ENCODE measurements at regions not wholly inside any gene's neighbourhood (a gene's known extent, or its start where the extent isn't known, plus 50 kb on each side); places are given as distances from the start of the nearest gene placed in this dataset.

DNA sequence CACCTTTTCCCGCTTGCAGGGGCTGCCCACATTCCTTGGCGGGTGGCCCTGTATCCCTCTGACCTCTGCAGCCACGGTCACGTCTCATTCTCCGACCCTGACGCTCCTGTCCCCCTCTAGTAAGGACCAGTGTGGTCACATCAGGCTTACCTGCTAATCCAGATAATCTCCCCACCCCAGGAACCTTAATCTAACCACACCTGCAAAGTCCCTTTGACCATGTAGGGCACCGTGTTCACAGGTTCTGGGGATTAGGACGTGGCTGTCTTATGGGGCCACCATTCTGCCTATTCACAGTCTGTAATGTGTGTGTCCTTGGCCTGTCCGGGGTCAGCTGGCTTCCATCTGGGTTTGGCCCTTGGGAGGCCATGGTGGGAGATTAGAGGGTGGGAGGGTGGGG is 368.9 kb downstream of the AACS start:
- Histone ChIP-seq H3K27me3 (ENCODE audit: control insufficient read depth in 2 of 2, insufficient read depth in 2 of 2, low read length in 2 of 2) (no peaks in the 10 kb centered on the region), H2AFZ (ENCODE audit: low read depth, low read length) (no peak overlapping the region), H3K36me3 (ENCODE audit: control insufficient read depth in 2 of 2, extremely low read depth in 1 of 2, insufficient read depth in 2 of 2, low read length in 2 of 2) (no peaks in the 10 kb centered on the region), H3K79me2 (ENCODE audit: control insufficient read depth, insufficient read depth, low read length) (no peaks in the 10 kb centered on the region), H3K4me1 (ENCODE audit: control insufficient read depth, extremely low read depth, insufficient read depth, low read length) (no peaks in the 10 kb centered on the region), H4K20me1 (replicated peaks; ENCODE audit: control insufficient read depth, extremely low read depth, insufficient read depth, low read length) (no peaks in the 10 kb centered on the region), H3K9me1 (replicated peaks; ENCODE audit: control insufficient read depth, extremely low read depth, insufficient read depth, low read length) (no peaks in the 10 kb centered on the region), H3K9me3 (replicated peaks; ENCODE audit: control insufficient read depth, insufficient read depth, low read length) (peaks cover 3% of the 10 kb centered on the region), H3K9ac (replicated peaks; ENCODE audit: extremely low read depth, insufficient read depth, low read length) (no peak overlapping the region), H3K4me2 (ENCODE audit: insufficient read depth, low read length) (no peak overlapping the region), H3K27ac (ENCODE audit: insufficient read depth, low read depth, low read length) (no peak overlapping the region), H3K4me3 (replicated peaks in 1 of 3; ENCODE audit: insufficient read depth in 1 of 3, low read depth in 1 of 3, low read length in 3 of 3) (no peak overlapping the region)
- POLR2A ChIA-PET: no interaction called here
- CTCF ChIA-PET: no interaction called here
- TF ChIP-seq GATA2 (IDR thresholded peaks at IDR 0.05; ENCODE audit: insufficient read depth, insufficient read length, low read depth, low read length): no peak
- TF ChIP-seq POLR2A (IDR thresholded peaks at IDR 0.05; ENCODE audit: low read depth, low read length): no peak
- dilution Hi-C loops (cut with MboI; ENCODE audit: extremely low pct_ligation_motif_present, low sequenced_read_pairs) (no loop called here), intact Hi-C loops (cut with micrococcal nuclease) (no loop called here)
- BruUV-seq (replicated peaks): no TSS peak
- no peak for DNase-seq (ENCODE audit: low read depth, low spot score)
- FAIRE-seq: no peak

DNA sequence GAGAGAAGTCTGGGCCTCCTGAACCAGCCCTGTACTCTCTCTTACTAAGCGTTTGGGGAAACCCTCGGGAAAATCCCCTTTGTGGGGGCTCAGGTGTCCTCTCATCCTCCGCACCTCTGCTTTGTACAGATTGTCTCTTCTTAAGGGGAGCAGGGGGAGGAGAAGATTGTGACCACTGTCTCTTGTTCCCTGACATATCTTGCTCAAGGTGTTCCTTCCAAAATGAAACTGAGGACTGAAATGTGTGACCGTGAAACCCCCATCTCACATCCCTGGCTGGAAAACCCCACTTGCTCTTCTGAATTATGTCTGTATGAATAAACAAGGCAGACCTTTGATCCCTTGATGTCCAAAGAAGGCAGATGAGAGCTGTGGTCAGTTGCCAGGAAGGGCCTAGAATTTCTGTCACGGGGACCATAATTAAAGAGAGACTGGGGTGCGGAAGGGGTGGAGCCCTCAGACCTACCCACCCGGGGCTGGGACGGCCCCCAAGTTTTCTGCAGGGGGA is 369.8 kb downstream of the AACS start:
- no peak overlapping the region for H3K9ac ChIP-seq (replicated peaks; ENCODE audit: extremely low read depth, insufficient read depth, low read length)
- H4K20me1 ChIP-seq (replicated peaks; ENCODE audit: control insufficient read depth, extremely low read depth, insufficient read depth, low read length): no peaks in the 10 kb centered on the region
- POLR2A ChIA-PET: no interaction called here
- no peaks in the 10 kb centered on the region for H3K79me2 ChIP-seq (ENCODE audit: control insufficient read depth, insufficient read depth, low read length)
- no peak for TF ChIP-seq POLR2AphosphoS5 (IDR thresholded peaks at IDR 0.05; ENCODE audit: insufficient read depth, low read depth, low read length)
- no peak for TF ChIP-seq POLR2A (IDR thresholded peaks at IDR 0.05; ENCODE audit: low read depth, low read length)
- TF ChIP-seq, protein P1, sequence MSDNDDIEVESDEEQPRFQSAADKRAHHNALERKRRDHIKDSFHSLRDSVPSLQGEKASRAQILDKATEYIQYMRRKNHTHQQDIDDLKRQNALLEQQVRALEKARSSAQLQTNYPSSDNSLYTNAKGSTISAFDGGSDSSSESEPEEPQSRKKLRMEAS (IDR thresholded peaks at IDR 0.05; ENCODE audit: insufficient read depth, insufficient read length): no peak
- TF ChIP-seq FOS (IDR thresholded peaks at IDR 0.05; ENCODE audit: borderline replicate concordance, insufficient read depth, low read length): no peak
- TF ChIP-seq, protein P2, sequence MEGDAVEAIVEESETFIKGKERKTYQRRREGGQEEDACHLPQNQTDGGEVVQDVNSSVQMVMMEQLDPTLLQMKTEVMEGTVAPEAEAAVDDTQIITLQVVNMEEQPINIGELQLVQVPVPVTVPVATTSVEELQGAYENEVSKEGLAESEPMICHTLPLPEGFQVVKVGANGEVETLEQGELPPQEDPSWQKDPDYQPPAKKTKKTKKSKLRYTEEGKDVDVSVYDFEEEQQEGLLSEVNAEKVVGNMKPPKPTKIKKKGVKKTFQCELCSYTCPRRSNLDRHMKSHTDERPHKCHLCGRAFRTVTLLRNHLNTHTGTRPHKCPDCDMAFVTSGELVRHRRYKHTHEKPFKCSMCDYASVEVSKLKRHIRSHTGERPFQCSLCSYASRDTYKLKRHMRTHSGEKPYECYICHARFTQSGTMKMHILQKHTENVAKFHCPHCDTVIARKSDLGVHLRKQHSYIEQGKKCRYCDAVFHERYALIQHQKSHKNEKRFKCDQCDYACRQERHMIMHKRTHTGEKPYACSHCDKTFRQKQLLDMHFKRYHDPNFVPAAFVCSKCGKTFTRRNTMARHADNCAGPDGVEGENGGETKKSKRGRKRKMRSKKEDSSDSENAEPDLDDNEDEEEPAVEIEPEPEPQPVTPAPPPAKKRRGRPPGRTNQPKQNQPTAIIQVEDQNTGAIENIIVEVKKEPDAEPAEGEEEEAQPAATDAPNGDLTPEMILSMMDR (IDR thresholded peaks at IDR 0.05; ENCODE audit: extremely low read depth in 1 of 2, insufficient read depth in 1 of 2, low read depth in 1 of 2, low read length in 2 of 2): no peak
- TF ChIP-seq EZH2 (IDR thresholded peaks at IDR 0.05; ENCODE audit: borderline replicate concordance, low read depth, low read length, severe bottlenecking): no peak
- TF ChIP-seq JUN (IDR thresholded peaks at IDR 0.05; ENCODE audit: borderline replicate concordance, insufficient read depth, insufficient read length, low read depth): no peak
- TF ChIP-seq MYC (IDR thresholded peaks at IDR 0.05; ENCODE audit: low read depth, low read length): no peak
- no peak for TF ChIP-seq GATA2 (IDR thresholded peaks at IDR 0.05; ENCODE audit: insufficient read depth, insufficient read length, low read depth, low read length)
- DNase-seq (ENCODE audit: low read depth, low spot score): no peak
- peaks cover 2% of the 10 kb centered on the region for H3K9me3 ChIP-seq (replicated peaks; ENCODE audit: control insufficient read depth, insufficient read depth, low read length)
- H3K4me1 ChIP-seq (ENCODE audit: control insufficient read depth, extremely low read depth, insufficient read depth, low read length): no peaks in the 10 kb centered on the region
- H3K4me2 ChIP-seq (ENCODE audit: insufficient read depth, low read length): no peak overlapping the region
- intact Hi-C loops (cut with micrococcal nuclease): no loop called here
- no peaks in the 10 kb centered on the region for H3K27me3 ChIP-seq (ENCODE audit: control insufficient read depth in 2 of 2, insufficient read depth in 2 of 2, low read length in 2 of 2)
- H2AFZ ChIP-seq (ENCODE audit: low read depth, low read length): no peak overlapping the region
- no peak overlapping the region for H3K4me3 ChIP-seq (replicated peaks in 1 of 3; ENCODE audit: insufficient read depth in 1 of 3, low read depth in 1 of 3, low read length in 3 of 3)
- CTCF ChIA-PET: no interaction called here
- FAIRE-seq: no peak
- dilution Hi-C loops (cut with MboI; ENCODE audit: extremely low pct_ligation_motif_present, low sequenced_read_pairs): no loop called here
- H3K36me3 ChIP-seq (ENCODE audit: control insufficient read depth in 2 of 2, extremely low read depth in 1 of 2, insufficient read depth in 2 of 2, low read length in 2 of 2): no peaks in the 10 kb centered on the region
- no peak overlapping the region for H3K27ac ChIP-seq (ENCODE audit: insufficient read depth, low read depth, low read length)
- H3K9me1 ChIP-seq (replicated peaks; ENCODE audit: control insufficient read depth, extremely low read depth, insufficient read depth, low read length): no peaks in the 10 kb centered on the region
- no TSS peak for BruUV-seq (replicated peaks)

All from endothelial cell of umbilical vein (primary cell).